ENCODE measurements at regions not wholly inside any gene's neighbourhood (a gene's known extent, or its start where the extent isn't known, plus 50 kb on each side); places are given as distances from the start of the nearest gene placed in this dataset.
"Not testable (repeated sequence)": the region's sequence is repeated elsewhere in the genome, so short reads cannot be mapped to it uniquely, and the experiment has no call there.

DNA sequence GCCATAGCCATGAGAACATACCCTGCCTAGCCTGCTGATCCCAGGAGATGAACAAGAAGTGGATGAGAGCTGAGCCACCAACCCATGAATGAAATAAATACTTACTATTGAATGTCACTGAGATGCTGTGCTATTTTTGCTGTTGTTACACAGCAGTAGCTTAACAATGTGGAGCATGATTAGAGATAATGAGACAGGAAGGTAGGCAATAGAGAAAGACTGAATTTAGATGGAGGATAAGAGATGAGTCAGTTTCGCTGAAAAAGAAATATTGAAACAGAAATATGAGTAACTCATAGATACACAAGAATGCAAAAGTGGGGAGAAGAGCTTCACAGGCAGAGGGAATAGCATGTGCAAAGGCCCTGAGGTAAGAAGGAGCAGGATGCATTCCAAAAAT lies 94.9 kb upstream of the TOP1 start:
- DNase-seq (ENCODE audit: low read depth in 2 of 2) = no peak

DNA sequence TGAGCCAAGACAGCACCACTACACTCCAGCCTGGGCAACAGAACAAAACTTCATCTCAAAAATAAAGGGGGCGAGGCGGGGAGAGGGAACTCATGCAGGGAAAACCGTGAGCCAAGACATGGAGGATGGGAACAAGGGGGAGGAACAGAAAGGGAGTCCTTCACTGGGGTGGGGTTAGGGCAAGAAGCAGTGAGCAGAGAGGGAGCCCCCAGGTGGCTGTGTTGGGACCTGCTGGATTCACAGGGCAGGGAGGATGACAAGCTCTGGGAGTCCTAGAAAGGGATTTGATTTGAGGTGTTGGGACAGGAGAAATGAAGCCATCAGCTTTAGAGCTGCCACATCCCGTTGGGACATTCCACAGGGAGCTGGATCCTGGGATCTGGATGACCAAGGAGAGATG lies 90.6 kb upstream of the TOP1 start:
- DNase-seq (ENCODE audit: low read depth in 2 of 2) = no peak

DNA sequence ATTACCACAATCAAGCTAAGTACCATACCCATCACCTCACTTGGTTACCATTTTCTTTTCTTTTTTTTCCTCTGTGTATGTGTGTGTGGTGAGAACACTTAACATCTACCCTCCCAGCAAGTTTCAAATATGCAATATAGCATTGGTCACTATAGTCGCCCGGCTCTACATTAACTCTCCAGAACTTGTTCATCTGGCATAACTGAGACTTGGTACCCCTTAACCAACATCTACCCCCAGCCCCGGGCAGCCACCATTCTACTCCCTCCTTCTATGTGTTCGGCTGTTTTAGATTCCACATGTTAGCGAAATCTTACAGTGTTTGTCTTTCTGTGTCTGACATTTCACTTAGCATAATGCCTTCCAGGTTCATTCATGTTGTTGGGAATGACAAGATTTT lies 89.0 kb upstream of the TOP1 start:
- no peak for DNase-seq (ENCODE audit: low read depth in 2 of 2)

DNA sequence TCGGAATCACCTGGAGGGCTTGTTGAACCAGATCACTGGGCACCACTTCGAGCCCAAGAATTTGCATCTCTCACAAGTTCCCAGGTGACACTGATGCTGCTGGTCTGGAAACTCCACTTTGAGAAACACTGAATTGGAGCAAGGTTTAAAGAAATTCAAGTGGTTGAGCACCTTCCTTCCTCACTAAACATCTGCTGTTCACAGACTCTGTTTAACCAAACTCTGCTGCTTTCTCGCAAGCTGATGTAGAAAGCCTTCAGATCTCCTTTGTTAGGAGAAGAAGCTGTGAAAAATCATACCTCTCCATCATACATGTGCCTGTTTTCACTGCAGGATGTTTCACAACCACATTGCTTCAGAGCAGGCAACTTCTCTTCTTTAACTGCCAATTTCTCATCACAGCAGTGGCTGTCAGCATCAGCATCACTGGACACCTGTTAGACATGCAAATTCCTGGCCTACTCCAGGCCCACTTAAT lies 87.5 kb upstream of the TOP1 start:
- DNase-seq (ENCODE audit: low read depth in 2 of 2) = no peak

DNA sequence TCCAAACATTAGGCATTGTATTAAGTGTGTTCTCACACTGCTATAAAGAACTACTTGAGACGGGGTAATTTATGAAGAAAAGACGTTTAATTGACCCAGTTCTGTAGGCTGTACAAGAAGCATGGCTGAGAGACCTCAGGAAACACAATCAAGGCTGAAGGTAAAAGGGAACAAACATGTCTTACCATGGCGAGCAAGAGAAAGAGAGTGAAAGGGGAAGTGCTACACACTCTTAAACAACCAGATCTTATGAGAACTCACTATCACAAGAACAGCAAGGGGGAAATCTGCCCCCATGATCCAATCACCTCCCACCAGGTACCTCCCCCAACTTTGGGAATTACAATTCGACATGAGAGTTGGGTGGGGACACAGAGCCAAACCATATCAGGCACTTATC lies 86.6 kb upstream of the TOP1 start:
- DNase-seq (ENCODE audit: low read depth in 2 of 2) = no peak

DNA sequence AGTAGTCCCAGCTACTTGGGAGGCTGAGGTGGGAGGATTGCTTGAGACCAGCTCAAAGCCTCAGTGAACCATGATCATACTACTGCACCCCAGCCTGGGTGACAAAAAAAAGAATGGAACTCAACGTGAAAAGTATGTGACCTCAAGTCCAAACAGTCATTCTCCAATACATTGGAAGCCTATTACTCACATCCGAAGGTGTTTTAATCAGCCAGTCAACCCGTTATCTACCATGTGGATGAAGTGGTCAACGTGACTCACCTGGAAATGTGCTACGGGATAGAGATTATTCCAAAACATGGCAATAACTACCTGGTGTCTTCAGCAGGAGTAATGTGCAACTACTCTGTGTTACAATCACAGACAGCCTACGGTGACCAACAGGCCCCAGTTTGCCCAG lies 85.8 kb upstream of the TOP1 start:
- DNase-seq (ENCODE audit: low read depth in 2 of 2) = no peak

DNA sequence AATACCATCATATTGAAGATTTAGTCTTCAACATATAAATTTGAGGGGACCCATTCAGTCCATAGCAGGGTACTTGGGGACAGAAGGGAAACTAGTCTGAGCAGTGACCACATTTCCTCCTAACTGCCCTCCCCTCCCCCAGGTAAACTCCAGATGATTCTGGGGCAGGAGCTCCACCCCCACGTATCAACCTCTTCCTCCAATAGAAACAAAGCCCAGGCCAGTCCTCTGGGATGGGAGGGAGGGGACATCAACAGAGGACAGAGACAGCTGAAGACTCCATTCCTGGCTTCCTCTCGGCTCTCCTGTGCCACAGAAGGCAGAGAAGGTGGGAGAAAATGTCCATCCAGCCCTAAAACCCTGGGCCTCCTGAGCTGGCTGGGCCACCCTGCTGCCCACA lies 85.0 kb upstream of the TOP1 start:
- DNase-seq (ENCODE audit: low read depth in 2 of 2) = no peak

DNA sequence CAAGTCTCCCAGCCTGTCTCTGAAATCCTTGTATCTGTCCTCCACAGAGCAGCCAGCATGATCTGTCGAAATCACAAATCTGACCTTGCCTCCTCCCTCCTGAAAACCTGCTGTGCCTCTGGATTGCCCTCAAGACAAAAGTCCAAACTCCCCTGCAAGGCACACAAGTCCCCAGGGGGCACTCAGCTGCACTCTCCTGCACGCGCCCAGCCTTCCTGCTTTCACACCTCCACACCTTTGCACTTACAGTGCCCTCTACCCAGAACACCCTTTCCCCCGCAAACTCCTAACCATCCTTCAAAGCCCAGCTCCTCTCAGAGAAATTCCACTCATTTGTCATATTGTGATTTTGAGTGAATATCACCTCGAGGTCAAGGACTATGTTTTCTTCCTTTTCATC lies 83.4 kb upstream of the TOP1 start:
- no peak for DNase-seq (ENCODE audit: low read depth in 2 of 2)

DNA sequence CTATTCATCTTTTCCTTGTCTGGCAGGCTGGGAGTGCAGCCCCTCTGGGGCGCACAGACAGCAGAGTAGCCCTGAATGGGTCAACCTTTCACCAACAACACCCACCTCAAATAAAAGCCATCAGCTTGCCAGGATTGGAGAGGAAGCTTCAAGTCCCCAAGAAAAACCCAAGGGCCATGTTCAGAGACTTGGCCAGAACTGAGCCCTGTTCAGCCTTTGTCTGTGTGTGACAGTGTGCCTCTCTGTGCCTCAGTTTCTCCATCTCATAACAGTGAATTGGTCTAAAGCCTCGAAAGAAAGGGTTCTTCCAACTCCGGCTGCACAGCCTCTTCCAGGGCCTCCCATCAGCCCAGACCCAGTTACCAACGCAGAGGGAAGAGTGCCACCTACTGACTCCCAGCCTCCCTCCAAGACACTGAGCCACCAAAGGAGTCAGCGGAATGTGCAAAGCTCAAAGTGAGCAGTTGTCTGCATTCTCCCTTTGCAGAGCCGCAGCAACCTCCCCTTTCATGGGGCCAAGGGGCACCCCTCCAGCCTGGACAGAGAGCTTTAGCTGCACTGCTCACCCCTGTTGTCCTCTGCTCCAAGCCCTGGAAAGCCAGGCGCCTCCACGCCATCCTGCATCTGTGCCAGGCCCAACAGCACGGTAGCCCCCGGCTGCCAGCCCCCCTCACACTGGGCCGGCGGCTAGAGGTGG lies 82.7 kb upstream of the TOP1 start:
- no peak for DNase-seq (ENCODE audit: low read depth in 2 of 2)

DNA sequence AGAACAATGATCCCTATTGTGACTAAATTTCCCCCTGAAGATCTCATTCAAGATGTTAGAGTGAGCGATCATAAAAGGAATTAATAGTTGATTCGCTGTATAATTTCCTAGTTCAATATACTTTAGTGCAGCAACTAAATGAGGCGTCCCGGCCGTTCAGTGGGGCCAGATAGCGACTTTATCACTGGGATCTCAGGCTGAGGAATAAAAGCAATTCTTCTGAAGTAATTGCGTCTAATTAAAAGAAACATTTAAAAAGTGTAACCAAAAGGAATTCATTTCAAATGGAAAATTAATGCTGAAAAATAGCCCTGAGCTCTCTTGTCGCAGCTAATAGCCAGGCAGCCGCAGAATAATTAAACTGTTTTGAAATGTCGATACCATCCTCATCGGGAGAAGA lies 82.2 kb upstream of the TOP1 start:
- no peak for DNase-seq (ENCODE audit: low read depth in 2 of 2)

DNA sequence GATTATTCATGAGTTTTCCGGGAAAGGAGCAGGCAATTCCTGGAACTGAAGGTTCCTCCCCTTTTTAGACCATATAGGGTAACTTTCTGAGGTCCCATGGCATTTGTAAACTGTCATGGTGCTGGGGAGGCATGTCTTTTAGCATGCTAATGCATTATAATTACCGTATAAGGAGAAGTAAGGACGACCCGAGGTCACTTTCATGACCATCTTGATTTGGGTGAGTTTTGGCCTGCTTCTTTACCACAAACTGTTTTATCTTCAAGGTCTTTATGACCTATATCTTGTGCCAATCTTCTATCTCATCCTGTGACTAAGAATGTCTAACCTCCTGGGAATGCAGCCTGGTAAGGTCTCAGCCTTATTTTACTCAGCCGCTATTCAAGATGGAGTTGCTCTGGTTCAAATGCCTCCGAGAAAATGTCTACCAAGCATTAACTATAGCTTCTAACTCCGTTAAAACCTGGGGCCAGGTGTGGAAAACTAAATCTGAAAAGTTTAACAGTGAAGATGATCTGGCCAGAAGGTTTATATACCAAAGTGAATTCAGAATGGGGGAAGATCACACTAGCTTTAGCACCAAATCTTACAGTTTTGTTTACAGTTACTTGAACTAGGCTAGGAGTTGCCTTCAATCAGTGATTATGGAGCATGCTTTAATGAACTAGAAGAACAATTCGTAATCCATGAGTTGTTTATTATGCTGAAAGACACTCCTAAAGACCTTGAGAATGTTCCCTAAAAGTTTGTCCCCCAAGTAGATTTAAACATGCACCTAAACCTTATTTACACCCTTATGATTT lies 80.0 kb upstream of the TOP1 start:
- DNase-seq (ENCODE audit: low read depth in 2 of 2) = no peak

DNA sequence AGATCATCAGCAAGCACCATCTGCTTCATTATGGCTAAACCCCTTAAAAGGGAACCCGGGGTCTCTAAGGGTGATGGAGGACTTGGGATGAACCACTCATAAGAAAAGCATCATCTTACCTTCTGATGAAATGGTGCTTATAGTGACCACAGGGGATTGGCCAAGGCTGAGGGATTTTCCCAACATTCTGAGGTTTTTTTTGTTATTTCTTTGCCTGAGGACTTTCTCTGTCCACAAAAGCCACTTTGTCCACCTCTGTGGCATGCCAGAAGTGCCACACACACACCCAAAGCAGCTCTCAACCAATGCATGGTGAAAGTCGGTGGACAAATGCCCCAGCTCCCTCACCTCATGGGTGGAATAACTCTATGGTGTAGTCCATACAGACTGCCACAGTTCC lies 79.3 kb upstream of the TOP1 start:
- no peak for DNase-seq (ENCODE audit: low read depth in 2 of 2)

DNA sequence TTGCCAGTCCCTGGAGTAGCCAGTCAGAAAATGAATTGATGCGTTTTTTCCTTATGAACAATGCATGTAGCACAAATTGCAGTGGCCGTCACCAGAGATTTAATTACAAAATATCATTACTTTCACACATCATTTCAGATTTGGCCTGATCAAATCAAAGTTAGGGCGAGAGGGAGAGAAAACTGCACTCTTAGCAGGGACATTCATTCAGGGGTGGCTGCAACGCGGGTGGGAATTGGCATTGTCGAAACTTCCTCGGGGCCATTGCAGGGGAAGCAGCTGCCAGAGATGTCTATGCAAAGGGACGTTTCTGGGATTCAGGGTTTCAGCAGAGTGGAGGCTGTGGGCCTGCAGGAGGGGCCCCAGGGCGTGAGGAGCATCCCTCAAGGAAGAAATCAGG lies 76.5 kb upstream of the TOP1 start:
- no peak for DNase-seq (ENCODE audit: low read depth in 2 of 2)

DNA sequence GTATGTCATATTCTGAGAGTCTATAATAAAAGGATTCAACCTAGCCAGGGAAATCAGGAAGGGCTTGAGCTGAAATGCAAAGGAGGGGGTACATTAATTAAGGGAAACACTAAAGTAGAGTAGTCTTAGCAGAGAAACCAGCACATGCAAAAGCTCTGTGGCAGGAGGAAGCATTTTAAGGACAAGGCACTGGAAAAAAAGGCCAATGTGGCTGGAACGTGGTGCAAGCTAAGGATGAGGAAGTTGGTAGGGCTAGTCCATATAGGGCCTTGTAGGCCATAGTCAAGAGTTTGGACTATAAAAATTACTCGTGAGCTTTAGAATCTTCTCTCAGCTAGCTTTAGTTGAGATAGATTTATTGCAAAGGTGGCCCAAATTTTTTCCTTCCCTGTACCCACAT lies 75.2 kb upstream of the TOP1 start:
- DNase-seq (ENCODE audit: low read depth in 2 of 2) = no peak

DNA sequence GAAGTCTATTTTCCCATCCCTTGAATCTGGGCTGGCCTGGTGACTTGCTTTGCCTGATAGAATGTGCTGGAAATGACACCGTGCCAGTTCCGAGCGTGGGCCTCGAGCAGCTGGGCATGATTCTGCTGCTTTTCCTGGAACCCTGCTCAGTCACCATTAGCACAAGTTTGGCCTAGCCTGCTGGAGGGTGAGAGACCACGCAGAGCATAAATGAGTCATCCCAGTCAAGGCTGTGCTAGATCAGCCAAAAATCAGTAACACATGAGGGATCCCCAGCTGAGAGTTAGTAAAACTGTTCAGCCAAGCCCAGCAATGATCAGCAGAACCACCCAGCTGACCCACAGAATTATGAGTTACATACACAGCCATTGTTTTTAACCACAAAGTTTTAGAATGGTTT lies 74.8 kb upstream of the TOP1 start:
- no peak for DNase-seq (ENCODE audit: low read depth in 2 of 2)

DNA sequence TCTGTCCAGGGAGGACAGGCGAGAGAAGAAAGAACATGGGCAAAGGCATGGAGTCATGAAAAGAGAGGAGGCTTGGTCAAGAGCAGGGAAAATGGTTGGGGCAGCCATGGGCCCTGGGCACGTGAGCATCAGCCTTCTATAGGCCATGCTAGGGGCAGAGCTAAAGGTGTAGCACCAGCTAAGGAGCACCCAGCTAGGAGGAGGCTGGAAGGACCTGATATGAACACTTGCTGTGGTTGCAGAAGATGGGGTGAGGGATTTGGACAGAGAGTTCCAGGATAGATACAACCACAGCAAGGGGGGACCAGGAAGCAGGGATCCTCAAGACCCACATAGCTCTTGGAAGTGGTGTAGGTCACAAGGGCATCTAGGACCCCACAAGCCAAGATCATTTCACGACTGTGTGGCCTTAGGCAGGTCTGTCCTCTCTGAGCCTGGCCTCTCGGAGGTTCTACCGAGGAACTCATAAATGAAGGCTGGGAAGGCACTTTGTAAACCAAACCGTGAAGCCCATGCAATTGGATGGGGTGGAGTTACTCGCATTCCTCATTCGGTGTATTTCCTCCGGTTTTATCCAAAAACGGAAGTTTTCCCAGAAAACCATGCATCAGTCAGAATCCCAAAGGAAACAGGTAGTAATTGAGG lies 74.0 kb upstream of the TOP1 start:
- no peak for DNase-seq (ENCODE audit: low read depth in 2 of 2)

DNA sequence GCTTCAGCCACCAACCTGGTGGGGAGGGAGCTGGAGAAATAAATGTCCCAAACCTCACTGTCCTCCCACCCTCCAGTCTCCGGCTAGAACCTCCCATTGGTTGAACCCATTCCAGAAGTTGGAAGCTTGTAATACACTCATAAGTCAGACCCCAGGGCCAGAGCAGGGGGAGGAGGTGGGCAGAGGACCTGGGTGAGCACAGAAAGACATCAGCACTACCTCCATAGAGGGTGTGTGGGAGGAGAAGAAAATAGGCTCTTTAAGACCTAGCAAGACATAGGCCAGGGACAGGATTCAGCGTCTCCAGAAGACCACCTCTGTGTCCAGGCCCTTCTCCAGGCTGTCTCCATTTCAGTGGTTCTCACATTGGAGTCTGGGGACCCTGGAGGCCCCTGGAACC lies 73.3 kb upstream of the TOP1 start:
- no peak for DNase-seq (ENCODE audit: low read depth in 2 of 2)

DNA sequence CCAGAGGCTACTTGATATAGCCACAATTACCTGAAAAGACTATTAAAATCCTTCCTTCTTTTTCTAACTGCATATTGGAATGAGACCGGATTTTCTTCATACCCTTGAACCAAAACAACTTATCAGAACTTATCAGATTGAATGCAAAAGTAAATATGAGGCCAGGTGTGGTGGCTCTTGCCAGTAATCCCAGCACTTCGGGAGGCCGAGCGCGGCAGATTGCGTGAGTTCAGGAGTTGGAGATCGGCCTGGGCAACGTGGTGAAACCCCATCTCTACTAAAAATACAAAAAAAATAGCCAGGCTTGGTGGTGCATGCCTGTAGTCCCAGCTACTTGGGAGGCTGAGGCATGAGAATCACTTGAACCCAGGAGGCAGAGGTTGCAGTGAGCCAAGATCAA lies 72.8 kb upstream of the TOP1 start:
- not testable (repeated sequence) for DNase-seq (ENCODE audit: low read depth in 2 of 2)

DNA sequence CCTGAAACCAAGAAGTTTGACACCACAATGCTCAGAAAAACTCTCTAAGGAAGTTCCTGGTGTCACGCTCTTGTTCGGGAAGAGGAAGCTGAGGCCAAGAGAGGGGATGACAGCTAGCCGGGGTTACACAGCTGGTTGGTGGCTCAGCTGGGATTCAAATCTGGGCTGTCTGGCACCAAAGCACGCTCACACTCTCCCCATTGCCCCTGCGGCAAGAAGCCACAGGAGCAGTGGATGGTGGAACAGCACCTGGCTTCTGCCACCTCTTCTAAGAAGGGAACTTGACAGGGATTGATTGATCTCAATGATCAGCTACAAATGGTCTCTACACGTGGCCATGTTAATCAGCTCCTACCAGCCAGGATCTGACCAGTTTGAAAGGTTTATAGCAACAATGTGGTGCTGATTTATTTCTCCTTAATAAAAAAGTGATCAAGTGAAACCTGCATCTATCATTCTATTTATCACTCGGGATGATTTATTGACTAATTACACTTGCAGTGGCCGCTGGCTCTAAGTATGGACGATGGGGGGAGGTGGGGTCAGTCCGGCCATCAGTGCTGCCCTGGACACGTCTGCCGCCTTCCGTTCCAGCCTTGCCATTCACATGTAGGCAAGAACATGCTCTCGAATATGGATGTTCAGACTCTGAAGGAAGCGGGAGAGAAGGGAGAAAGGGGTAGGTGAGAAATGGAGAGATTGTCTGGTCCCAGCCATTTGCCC lies 71.9 kb upstream of the TOP1 start:
- no peak for DNase-seq (ENCODE audit: low read depth in 2 of 2)

DNA sequence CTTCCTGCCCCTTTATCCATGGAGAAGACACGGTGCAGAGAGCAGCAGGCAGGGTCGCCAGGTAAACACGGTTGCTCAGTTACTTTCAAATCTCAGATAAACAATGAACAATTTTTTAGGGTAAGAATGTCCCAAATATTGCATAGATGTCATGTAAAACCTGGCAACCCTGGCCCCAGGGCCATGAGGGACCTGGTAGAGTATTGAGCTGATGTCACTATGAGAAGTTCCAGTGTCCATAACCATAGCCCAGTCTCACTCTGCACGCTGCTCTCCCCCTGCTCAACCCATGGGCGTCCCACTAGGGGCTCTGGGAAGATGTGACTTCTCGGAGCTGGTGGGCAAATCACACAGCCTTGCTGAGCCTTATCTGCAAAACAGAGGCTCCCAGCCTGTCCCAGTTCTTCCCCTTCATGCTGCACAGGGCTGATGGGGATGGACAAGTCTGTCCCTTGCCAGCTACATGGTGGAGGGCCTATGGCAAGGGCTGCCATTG lies 71.3 kb upstream of the TOP1 start:
- DNase-seq (ENCODE audit: low read depth in 2 of 2) = no peak

DNA sequence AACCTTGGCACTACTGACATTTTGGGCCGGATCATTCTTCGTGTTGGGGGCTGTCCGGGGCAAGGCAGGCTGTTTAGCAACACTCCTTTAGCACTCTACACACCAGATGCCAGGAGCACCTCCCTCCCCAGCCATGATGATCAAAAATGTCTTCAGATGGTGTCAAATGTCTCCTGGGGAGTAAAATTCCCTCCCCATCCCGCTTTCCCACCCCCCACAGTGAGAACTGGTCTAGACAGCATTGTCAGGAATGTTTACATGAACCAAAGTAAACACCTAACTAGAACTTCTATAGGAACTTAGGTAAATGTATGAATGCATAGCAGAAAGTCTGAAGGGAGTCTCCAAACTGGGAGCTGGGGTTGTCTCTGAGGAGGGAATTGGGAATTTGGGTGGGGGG lies 70.0 kb upstream of the TOP1 start:
- no peak for DNase-seq (ENCODE audit: low read depth in 2 of 2)
